ENCODE measurements at regions not wholly inside any gene's neighbourhood (a gene's known extent, or its start where the extent isn't known, plus 50 kb on each side); places are given as distances from the start of the nearest gene placed in this dataset.

GRCh38 chr4:64712590-64712989, 303.3 kb upstream of the TECRL start:
- DNase-seq (ENCODE audit: low read depth, low spot score) (no peak), ATAC-seq (no peak)
- H3K27ac ChIP-seq (ENCODE audit: low read depth, low read length) = no peak overlapping the region
- no peak overlapping the region for H3K4me3 ChIP-seq (replicated peaks in 1 of 2; ENCODE audit: low read depth in 1 of 2, low read length in 2 of 2)
- TF ChIP-seq POLR2AphosphoS5 (IDR thresholded peaks at IDR 0.05; ENCODE audit: low read depth, low read length) (no peak), ZBTB33 (IDR thresholded peaks at IDR 0.05; ENCODE audit: extremely low read depth, insufficient replicate concordance, low read length) (no peak), CEBPB (IDR thresholded peaks at IDR 0.05; ENCODE audit: low read depth) (no peak), SP1 (IDR thresholded peaks at IDR 0.05; ENCODE audit: low read depth) (no peak), TCF7L2 (IDR thresholded peaks at IDR 0.05; ENCODE audit: borderline replicate concordance, extremely low read depth, insufficient read depth, insufficient read length) (no peak), CTCF (IDR thresholded peaks at IDR 0.05 in 2 of 3, conservative IDR thresholded peaks at IDR 0.05 in 1 of 3; ENCODE audit: borderline replicate concordance in 1 of 3, insufficient read depth in 1 of 3, low read depth in 2 of 3, low read length in 2 of 3) (no peak), ATF3 (IDR thresholded peaks at IDR 0.05) (no peak), FOSL1 (IDR thresholded peaks at IDR 0.05; ENCODE audit: low read depth) (no peak), EZH2phosphoT487 (IDR thresholded peaks at IDR 0.05; ENCODE audit: borderline replicate concordance) (no peak), SIN3A (IDR thresholded peaks at IDR 0.05; ENCODE audit: low read depth) (no peak)
- no peaks in the 10 kb centered on the region for H3K36me3 ChIP-seq (ENCODE audit: control insufficient read depth in 1 of 2, insufficient read depth in 2 of 2, low read length in 2 of 2)
- no peaks in the 10 kb centered on the region for H3K4me1 ChIP-seq (ENCODE audit: control insufficient read depth in 1 of 2, insufficient read depth in 2 of 2, low read length in 2 of 2)
- no peaks in the 10 kb centered on the region for H3K79me2 ChIP-seq (ENCODE audit: insufficient read depth, low read length)
- no peaks in the 10 kb centered on the region for H3K9me2 ChIP-seq (ENCODE audit: insufficient read depth)
- no peak overlapping the region for H3K4me2 ChIP-seq (ENCODE audit: low read length)
- ChIA-PET POLR2A (no interaction called here), CTCF (no interaction called here), RAD21 (ENCODE audit: low non-redundant PET in 1 of 2, low total read pairs in 2 of 2, uncharacterized antibody in 2 of 2, unreplicated experiment in 2 of 2) (no interaction called here)
- no peak overlapping the region for H3K9ac ChIP-seq (ENCODE audit: low read length)
- no TSS peak for BruUV-seq (replicated peaks)
- H2AFZ ChIP-seq (ENCODE audit: low read depth, low read length, poor library complexity, severe bottlenecking) = no peak overlapping the region
- peaks cover 0 to 3% of the 10 kb centered on the region in 2 experiments; a peak in 2 of 4 replicates for H3K9me3 ChIP-seq (ENCODE audit: control insufficient read depth in 1 of 2, insufficient read depth in 1 of 2, low read depth in 1 of 2, low read length in 2 of 2)
- intact Hi-C loops (cut with micrococcal nuclease) = no loop called here
- no peaks in the 10 kb centered on the region for H4K20me1 ChIP-seq (ENCODE audit: insufficient read depth)
- no peaks in the 10 kb centered on the region for H3K27me3 ChIP-seq (ENCODE audit: insufficient read depth, low read length)

All from HCT116 (cell line).